Subcutaneous abdominal adipose tissue (tissue), 5 donors: ENCODE measurements at regions not wholly inside any gene's neighbourhood (a gene's known extent, or its start where the extent isn't known, plus 50 kb on each side); places are given as distances from the start of the nearest gene placed in this dataset.
"Not testable (repeated sequence)": the region's sequence is repeated elsewhere in the genome, so short reads cannot be mapped to it uniquely, and the experiment has no call there.

Source experiments
- H3K27ac ChIP-seq: one replicate; pipeline ENCODE4 v1.7.0; 2013; ENCODE audit warnings: low read depth, mild to moderate bottlenecking, inconsistent platforms, low read length, moderate library complexity
- H3K27me3 ChIP-seq, 5 donors: one replicate each; pipeline ENCODE4 v1.7.0; 2013; ENCODE audit warnings: low read length in 5 of 5, inconsistent platforms in 1 of 5; ENCODE audit not compliant: control insufficient read depth in 5 of 5, insufficient read depth in 4 of 5
- H3K36me3 ChIP-seq, 5 donors: one replicate each; pipeline ENCODE4 v1.7.0; 2013; ENCODE audit warnings: low read length in 5 of 5; ENCODE audit not compliant: control insufficient read depth in 5 of 5, insufficient read depth in 5 of 5
- H3K4me1 ChIP-seq, 5 donors: one replicate each; pipeline ENCODE4 v1.7.0; 2013; ENCODE audit warnings: low read length in 5 of 5, mild to moderate bottlenecking in 3 of 5, moderate library complexity in 1 of 5; ENCODE audit not compliant: control insufficient read depth in 5 of 5, insufficient read depth in 5 of 5
- H3K4me3 ChIP-seq, 5 donors: one replicate each; pipeline ENCODE4 v1.7.0; 2013; ENCODE audit warnings: low read length in 5 of 5, low read depth in 1 of 5
- H3K9ac ChIP-seq, 5 donors: one replicate each; pipeline ENCODE4 v1.7.0; 2013; ENCODE audit warnings: low read length in 5 of 5, mild to moderate bottlenecking in 4 of 5, moderate library complexity in 3 of 5
- H3K9me3 ChIP-seq, 5 donors: one replicate each; pipeline ENCODE4 v1.7.0; 2013; ENCODE audit warnings: low read length in 5 of 5; ENCODE audit not compliant: control insufficient read depth in 5 of 5
- donor health status: healthy.
- donor health status: healthy.
- donor health status: healthy.
- donor health status: healthy.
- donor health status: healthy.

DNA sequence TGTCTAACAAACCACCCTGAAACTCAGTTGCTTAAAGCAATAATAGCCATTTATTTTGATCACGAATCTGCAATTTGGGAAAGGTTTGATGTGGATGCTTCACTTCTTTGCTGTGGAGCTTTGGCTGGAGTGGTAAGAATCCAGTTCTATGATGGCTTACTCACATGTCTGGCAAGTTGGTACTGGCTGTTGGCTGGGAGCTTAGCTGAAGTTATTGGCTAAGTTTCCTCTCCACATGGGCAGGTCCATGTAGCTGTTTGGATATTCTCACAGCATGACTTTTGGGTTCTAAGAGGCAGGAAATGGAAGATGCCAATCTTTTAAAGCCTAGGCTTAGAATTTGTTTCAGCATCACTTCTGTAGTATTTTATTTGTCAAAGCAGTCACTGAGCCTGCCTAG, 277.6 kb upstream of the NRP1 start:
- Histone ChIP-seq H3K9ac (peak overlapping the region in 3 of 5 donors; percentile 6 to 44 (median 33)), H3K27me3 (no peaks in the 10 kb centered on the region), H3K4me3 (peak overlapping the region in 2 of 5 donors; percentile 17 to 25), H3K27ac (peak overlapping the region; percentile 77), H3K36me3 (no peaks in the 10 kb centered on the region), H3K9me3 (peaks cover 0 to 4% (median 0%) of the 10 kb centered on the region in 5 donors), H3K4me1 (peaks cover 0 to 10% (median 9%) of the 10 kb centered on the region in 5 donors)

DNA sequence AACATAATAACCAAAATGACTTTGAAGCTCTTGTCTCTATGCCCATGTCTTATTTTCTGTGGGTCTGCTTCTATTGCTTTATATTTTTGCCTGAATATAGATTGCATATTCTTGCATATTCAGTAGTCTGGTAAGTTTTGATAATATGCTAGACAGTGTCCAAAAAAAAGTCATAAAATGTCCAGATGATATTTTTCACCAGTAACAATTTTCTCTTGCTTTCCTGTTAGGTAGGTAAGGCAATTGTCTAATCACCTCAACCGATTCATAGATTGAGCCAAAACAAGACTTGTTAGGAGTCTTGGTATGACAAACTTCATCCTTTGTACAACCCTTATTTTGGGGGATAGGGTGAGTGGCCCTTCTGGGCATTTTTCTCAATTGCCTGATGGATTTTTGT, 277.0 kb upstream of the NRP1 start:
- no peak overlapping the region for H3K27ac ChIP-seq
- H3K27me3 ChIP-seq, result no peaks in the 10 kb centered on the region
- no peaks in the 10 kb centered on the region for H3K36me3 ChIP-seq
- H3K4me1 ChIP-seq, result peaks cover 0 to 10% (median 7%) of the 10 kb centered on the region in 5 donors
- no peak overlapping the region for H3K4me3 ChIP-seq
- no peak overlapping the region for H3K9ac ChIP-seq
- peaks cover 0 to 4% (median 0%) of the 10 kb centered on the region in 5 donors for H3K9me3 ChIP-seq

GRCh38 chr10:33609546-33609945, 275.1 kb upstream of the NRP1 start:
- no peaks in the 10 kb centered on the region for H3K27me3 ChIP-seq
- H3K9ac ChIP-seq, result no peak overlapping the region
- H3K9me3 ChIP-seq, result peaks cover 0 to 4% (median 0%) of the 10 kb centered on the region in 5 donors
- no peak overlapping the region for H3K4me3 ChIP-seq
- H3K27ac ChIP-seq, result no peak overlapping the region
- H3K4me1 ChIP-seq, result peaks cover 0 to 10% (median 7%) of the 10 kb centered on the region in 5 donors
- H3K36me3 ChIP-seq, result no peaks in the 10 kb centered on the region

- H3K36me3 ChIP-seq, result no peaks in the 10 kb centered on the region
- H3K4me1 ChIP-seq, result no peaks in the 10 kb centered on the region
- H3K27me3 ChIP-seq, result no peaks in the 10 kb centered on the region
These were observed 267.8 kb upstream of the NRP1 start for GRCh38 chr10:33602278-33602677.

DNA sequence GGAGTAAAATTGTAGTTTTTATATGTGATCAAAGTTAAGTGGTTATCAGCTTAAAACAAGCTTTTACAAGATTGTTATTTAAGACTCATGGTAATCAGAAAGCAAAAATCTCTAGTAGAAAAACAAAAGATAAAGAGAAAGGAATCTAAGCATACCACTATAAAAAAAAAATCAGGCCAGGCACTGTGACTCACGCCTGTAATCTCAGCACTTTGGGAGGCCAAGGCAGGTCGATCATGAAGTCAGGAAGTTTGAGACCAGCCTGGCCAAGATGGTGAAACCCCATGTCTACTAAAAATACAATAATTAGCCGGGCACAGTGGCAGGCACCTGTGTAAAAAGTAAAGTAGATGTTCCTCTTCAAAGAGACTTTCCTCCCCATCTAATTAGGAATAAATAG, 265.9 kb upstream of the NRP1 start:
- H3K36me3 ChIP-seq, result no peaks in the 10 kb centered on the region
- no peaks in the 10 kb centered on the region for H3K27me3 ChIP-seq
- peaks cover 0 to 4% (median 0%) of the 10 kb centered on the region in 5 donors for H3K9me3 ChIP-seq
- H3K9ac ChIP-seq, result no peak overlapping the region
- H3K4me3 ChIP-seq, result no peak overlapping the region
- H3K27ac ChIP-seq, result no peak overlapping the region
- H3K4me1 ChIP-seq, result no peaks in the 10 kb centered on the region

More at GRCh38 chr10:33602278-33602677, 267.8 kb upstream of the NRP1 start:
- no peak overlapping the region for H3K9ac ChIP-seq
- H3K9me3 ChIP-seq, result peaks cover 0 to 4% (median 0%) of the 10 kb centered on the region in 5 donors
- no peak overlapping the region for H3K27ac ChIP-seq
- no peak overlapping the region for H3K4me3 ChIP-seq

DNA sequence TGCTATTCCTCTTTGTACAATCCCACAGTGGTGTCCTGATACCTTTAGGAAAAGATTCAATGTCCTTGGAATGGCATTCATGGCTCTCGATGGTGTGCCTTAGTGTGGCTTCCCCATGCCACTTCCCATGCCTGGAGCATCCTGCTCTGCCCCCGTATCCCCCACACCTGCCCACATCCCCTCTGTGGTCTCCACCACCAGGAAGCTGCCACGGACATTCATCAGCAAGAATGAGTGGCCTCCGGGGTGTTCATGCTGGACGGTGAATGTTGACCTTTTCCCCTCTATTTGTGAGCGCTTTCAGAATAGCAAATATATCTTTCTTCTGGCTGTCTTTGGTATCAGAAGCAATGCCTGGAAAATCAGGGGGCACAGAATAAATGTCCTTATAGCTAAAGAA, 262.0 kb upstream of the NRP1 start:
- no peak overlapping the region for H3K4me3 ChIP-seq
- no peaks in the 10 kb centered on the region for H3K4me1 ChIP-seq
- no peak overlapping the region for H3K27ac ChIP-seq
- H3K9ac ChIP-seq, result no peak overlapping the region
- H3K9me3 ChIP-seq, result peaks cover 0 to 4% (median 0%) of the 10 kb centered on the region in 5 donors
- no peaks in the 10 kb centered on the region for H3K27me3 ChIP-seq
- H3K36me3 ChIP-seq, result no peaks in the 10 kb centered on the region

GRCh38 chr10:33594475-33594874, 260.0 kb upstream of the NRP1 start:
- H3K9me3 ChIP-seq, result peaks cover 0 to under 1% (median 0%) of the 10 kb centered on the region in 5 donors
- H3K4me1 ChIP-seq, result no peaks in the 10 kb centered on the region
- no peak overlapping the region for H3K4me3 ChIP-seq
- no peak overlapping the region for H3K27ac ChIP-seq
- H3K36me3 ChIP-seq, result no peaks in the 10 kb centered on the region
- no peaks in the 10 kb centered on the region for H3K27me3 ChIP-seq
- no peak overlapping the region for H3K9ac ChIP-seq

DNA sequence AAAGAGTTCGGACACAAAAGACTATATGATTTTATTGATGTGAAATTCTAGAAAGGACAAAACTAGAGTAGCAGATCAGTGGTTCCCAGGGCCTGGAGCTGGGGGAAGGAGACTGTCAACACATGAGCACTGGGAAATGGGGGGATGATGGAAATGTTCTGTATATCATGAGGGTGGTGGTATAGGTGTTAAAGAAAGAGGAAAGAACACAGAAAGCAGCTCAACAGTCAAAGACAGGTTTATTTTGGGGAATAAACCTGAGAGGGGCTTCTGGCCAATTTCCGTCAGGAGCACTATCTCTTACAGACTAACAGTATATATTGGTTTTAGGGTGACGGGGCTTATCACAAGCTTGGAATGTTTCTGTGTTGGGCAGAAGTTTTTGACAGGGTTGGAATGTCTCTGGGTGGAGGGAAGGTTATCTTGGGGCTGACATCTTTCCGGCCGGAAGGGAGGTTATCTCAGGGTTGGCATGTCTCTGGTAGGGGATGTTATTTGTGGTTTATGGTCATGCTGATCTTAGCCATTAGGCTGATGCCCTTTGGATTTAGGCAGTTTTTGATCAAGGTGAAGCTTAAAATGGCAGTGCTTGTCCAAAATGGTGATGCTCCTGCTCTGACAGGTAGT, 254.6 kb upstream of the NRP1 start:
- Histone ChIP-seq H3K27ac (no peak overlapping the region), H3K4me1 (no peaks in the 10 kb centered on the region), H3K27me3 (peaks cover 0 to 3% (median 0%) of the 10 kb centered on the region in 5 donors), H3K9me3 (peaks cover 0 to 9% (median 0%) of the 10 kb centered on the region in 5 donors), H3K9ac (no peak overlapping the region), H3K36me3 (no peaks in the 10 kb centered on the region), H3K4me3 (peak overlapping the region in 1 of 5 donors; percentile 10)

DNA sequence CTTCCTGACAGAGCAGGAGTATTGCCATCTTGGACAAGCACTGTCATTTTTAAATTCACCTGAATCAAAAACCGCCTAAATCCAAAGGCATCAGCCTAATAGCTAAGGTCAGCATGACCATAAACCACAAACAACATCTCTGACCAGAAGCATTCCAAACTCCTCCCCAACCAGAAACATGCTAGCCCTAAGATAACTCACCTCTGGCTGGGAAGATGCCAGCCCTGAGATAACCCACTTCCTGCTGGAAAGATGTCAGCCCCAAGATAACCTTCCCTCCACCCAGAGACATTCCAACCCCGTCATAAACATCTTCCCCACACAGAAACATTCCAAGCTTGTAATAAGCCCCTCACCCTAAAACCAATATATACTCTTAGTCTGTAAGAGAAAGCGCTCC, 250.1 kb upstream of the NRP1 start:
- not testable (repeated sequence) for H3K4me1 ChIP-seq, H3K4me3 ChIP-seq, H3K9ac ChIP-seq, H3K36me3 ChIP-seq, H3K27me3 ChIP-seq, H3K9me3 ChIP-seq, H3K27ac ChIP-seq

- H3K27ac ChIP-seq, result no peak overlapping the region
- no peaks in the 10 kb centered on the region for H3K36me3 ChIP-seq
- H3K9ac ChIP-seq, result no peak overlapping the region
- no peaks in the 10 kb centered on the region for H3K9me3 ChIP-seq
- H3K27me3 ChIP-seq, result no peaks in the 10 kb centered on the region
- no peaks in the 10 kb centered on the region for H3K4me1 ChIP-seq
- H3K4me3 ChIP-seq, result no peak overlapping the region
These were observed 245.5 kb upstream of the NRP1 start for GRCh38 chr10:33579996-33580395.
